ENCODE measurements at regions not wholly inside any gene's neighbourhood (a gene's known extent, or its start where the extent isn't known, plus 50 kb on each side); places are given as distances from the start of the nearest gene placed in this dataset.
"Not testable (repeated sequence)": the region's sequence is repeated elsewhere in the genome, so short reads cannot be mapped to it uniquely, and the experiment has no call there.

- DNase-seq = not testable (repeated sequence)
Observed at GRCh38 chr11:3583476-3583875, 58.3 kb downstream of the ART5 start.

GRCh38 chr11:3581389-3581725 lies 60.4 kb downstream of the ART5 start:
- DNase-seq = not testable (repeated sequence)

GRCh38 chr11:3580487-3581388 lies 61.1 kb downstream of the ART5 start:
- peak; percentile 61 for DNase-seq

GRCh38 chr11:3579600-3580459 lies 62.0 kb downstream of the ART5 start:
- not testable (repeated sequence) for DNase-seq

GRCh38 chr11:3576066-3576604 lies 65.7 kb downstream of the ART5 start:
- DNase-seq = not testable (repeated sequence)

GRCh38 chr11:3572976-3573647 lies 68.7 kb downstream of the ART5 start:
- DNase-seq = not testable (repeated sequence)

GRCh38 chr11:3571752-3572151 lies 70.0 kb downstream of the ART5 start:
- not testable (repeated sequence) for DNase-seq

- not testable (repeated sequence) for DNase-seq
Observed at GRCh38 chr11:3565838-3566237, 76.0 kb downstream of the ART5 start.

GRCh38 chr11:3564383-3564782 lies 77.4 kb downstream of the ART5 start:
- peak; percentile 2 for DNase-seq

GRCh38 chr11:3554621-3555020 lies 87.2 kb downstream of the ART5 start:
- not testable (repeated sequence) for DNase-seq

- DNase-seq = not testable (repeated sequence)
Observed at GRCh38 chr11:3544990-3545389, 96.8 kb downstream of the ART5 start.

GRCh38 chr11:3538220-3538619 lies 103.6 kb downstream of the ART5 start:
- DNase-seq = not testable (repeated sequence)

GRCh38 chr11:3537254-3537653 lies 104.5 kb downstream of the ART5 start:
- not testable (repeated sequence) for DNase-seq

- DNase-seq = not testable (repeated sequence)
Observed at GRCh38 chr11:3532958-3533357, 108.8 kb downstream of the ART5 start.

GRCh38 chr11:3531280-3531679 lies 110.5 kb downstream of the ART5 start:
- DNase-seq = not testable (repeated sequence)

GRCh38 chr11:3523567-3523966 lies 118.2 kb downstream of the ART5 start:
- not testable (repeated sequence) for DNase-seq

- DNase-seq = not testable (repeated sequence)
Observed at GRCh38 chr11:3520905-3521304, 120.9 kb downstream of the ART5 start.

- peak; percentile 40 for DNase-seq
Observed at GRCh38 chr11:3519841-3520240, 122.0 kb downstream of the ART5 start.

- peak; percentile 90 for DNase-seq
Observed at GRCh38 chr11:3516934-3517567, 124.7 kb downstream of the ART5 start.

GRCh38 chr11:3516345-3516933 lies 125.4 kb downstream of the ART5 start:
- DNase-seq = peak; percentile 62

GRCh38 chr11:3514635-3515424 lies 127.0 kb downstream of the ART5 start:
- peak; percentile 82 for DNase-seq
